Breast epithelium (tissue), 3 donors: ENCODE measurements at regions not wholly inside any gene's neighbourhood (a gene's known extent, or its start where the extent isn't known, plus 50 kb on each side); places are given as distances from the start of the nearest gene placed in this dataset.

Source experiments
- CTCF ChIP-seq, 3 donors: fragments of 450-650 bp; IDR thresholded peaks; one replicate each; pipeline ENCODE4 v1.5.1; 2016 to 2017; ENCODE audit warnings: antibody characterized with exemption in 3 of 3, mild to moderate bottlenecking in 3 of 3, moderate library complexity in 3 of 3
- POLR2A ChIP-seq: fragments of 450-650 bp; IDR thresholded peaks from one replicate; pipeline ENCODE4 v1.6.1; 2016; ENCODE audit warnings: antibody characterized with exemption, mild to moderate bottlenecking, moderate library complexity
- POLR2AphosphoS5 ChIP-seq, 3 donors: sonication (generic); formaldehyde crosslinking; IDR thresholded peaks; one replicate each; pipeline ENCODE4 v1.6.1; 2017; ENCODE audit warnings: antibody characterized with exemption in 3 of 3

GRCh38 chr2:6741229-6741628 is 124.5 kb downstream of the CMPK2 start:
- TF ChIP-seq CTCF (IDR thresholded peaks at IDR 0.05) (no peak), POLR2A (no peak), POLR2AphosphoS5 (IDR thresholded peaks at IDR 0.05) (no peak)
